ENCODE measurements at regions not wholly inside any gene's neighbourhood (a gene's known extent, or its start where the extent isn't known, plus 50 kb on each side); places are given as distances from the start of the nearest gene placed in this dataset.

GRCh38 chr3:88586121-88586640 is 436.4 kb downstream of the C3orf38 start:
- Histone ChIP-seq H3K36me3 (ENCODE audit: insufficient read depth, low read length) (no peaks in the 10 kb centered on the region), H4K20me1 (ENCODE audit: insufficient read depth, low read length) (no peaks in the 10 kb centered on the region), H3K9me3 (ENCODE audit: low read length) (no peaks in the 10 kb centered on the region), H3F3A (ENCODE audit: insufficient read depth, low read length) (no peaks in the 10 kb centered on the region), H3K9ac (ENCODE audit: low read length) (no peak overlapping the region), H3K27ac (ENCODE audit: low read depth, low read length, poor library complexity, severe bottlenecking) (no peak overlapping the region), H3K4me1 (ENCODE audit: insufficient read depth, low read length, severe bottlenecking) (no peaks in the 10 kb centered on the region), H3K79me2 (ENCODE audit: insufficient read depth, low read length) (no peaks in the 10 kb centered on the region), H3K27me3 (ENCODE audit: insufficient read depth, low read length) (no peaks in the 10 kb centered on the region), H3K9me2 (ENCODE audit: low read depth, low read length) (no peaks in the 10 kb centered on the region), H3K4me2 (ENCODE audit: low read length) (no peak overlapping the region), H3K4me3 (ENCODE audit: low read depth, low read length, poor library complexity, severe bottlenecking) (no peak overlapping the region), H2AFZ (ENCODE audit: low read length) (no peak overlapping the region)
- no peak for TF ChIP-seq EZH2 (IDR thresholded peaks at IDR 0.05; ENCODE audit: borderline replicate concordance, low read length)
- TF ChIP-seq, protein P1, sequence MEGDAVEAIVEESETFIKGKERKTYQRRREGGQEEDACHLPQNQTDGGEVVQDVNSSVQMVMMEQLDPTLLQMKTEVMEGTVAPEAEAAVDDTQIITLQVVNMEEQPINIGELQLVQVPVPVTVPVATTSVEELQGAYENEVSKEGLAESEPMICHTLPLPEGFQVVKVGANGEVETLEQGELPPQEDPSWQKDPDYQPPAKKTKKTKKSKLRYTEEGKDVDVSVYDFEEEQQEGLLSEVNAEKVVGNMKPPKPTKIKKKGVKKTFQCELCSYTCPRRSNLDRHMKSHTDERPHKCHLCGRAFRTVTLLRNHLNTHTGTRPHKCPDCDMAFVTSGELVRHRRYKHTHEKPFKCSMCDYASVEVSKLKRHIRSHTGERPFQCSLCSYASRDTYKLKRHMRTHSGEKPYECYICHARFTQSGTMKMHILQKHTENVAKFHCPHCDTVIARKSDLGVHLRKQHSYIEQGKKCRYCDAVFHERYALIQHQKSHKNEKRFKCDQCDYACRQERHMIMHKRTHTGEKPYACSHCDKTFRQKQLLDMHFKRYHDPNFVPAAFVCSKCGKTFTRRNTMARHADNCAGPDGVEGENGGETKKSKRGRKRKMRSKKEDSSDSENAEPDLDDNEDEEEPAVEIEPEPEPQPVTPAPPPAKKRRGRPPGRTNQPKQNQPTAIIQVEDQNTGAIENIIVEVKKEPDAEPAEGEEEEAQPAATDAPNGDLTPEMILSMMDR (IDR thresholded peaks at IDR 0.05; ENCODE audit: low read length), result no peak

GRCh38 chr3:88589138-88589537 is 439.4 kb downstream of the C3orf38 start:
- Histone ChIP-seq H4K20me1 (ENCODE audit: insufficient read depth, low read length) (no peaks in the 10 kb centered on the region), H3K9me3 (ENCODE audit: low read length) (no peaks in the 10 kb centered on the region), H3K4me3 (ENCODE audit: low read depth, low read length, poor library complexity, severe bottlenecking) (no peak overlapping the region), H3K9me2 (ENCODE audit: low read depth, low read length) (no peaks in the 10 kb centered on the region), H3K27ac (ENCODE audit: low read depth, low read length, poor library complexity, severe bottlenecking) (no peak overlapping the region), H3K4me2 (ENCODE audit: low read length) (no peak overlapping the region), H3K79me2 (ENCODE audit: insufficient read depth, low read length) (no peaks in the 10 kb centered on the region), H3K36me3 (ENCODE audit: insufficient read depth, low read length) (no peaks in the 10 kb centered on the region), H3F3A (ENCODE audit: insufficient read depth, low read length) (no peaks in the 10 kb centered on the region), H2AFZ (ENCODE audit: low read length) (no peak overlapping the region), H3K4me1 (ENCODE audit: insufficient read depth, low read length, severe bottlenecking) (no peaks in the 10 kb centered on the region), H3K9ac (ENCODE audit: low read length) (no peak overlapping the region), H3K27me3 (ENCODE audit: insufficient read depth, low read length) (no peaks in the 10 kb centered on the region)
- TF ChIP-seq, protein P1 (IDR thresholded peaks at IDR 0.05; ENCODE audit: low read length), result no peak
- TF ChIP-seq EZH2 (IDR thresholded peaks at IDR 0.05; ENCODE audit: borderline replicate concordance, low read length), result no peak

- Histone ChIP-seq H3K9me2 (ENCODE audit: low read depth, low read length) (no peaks in the 10 kb centered on the region), H3K4me3 (ENCODE audit: low read depth, low read length, poor library complexity, severe bottlenecking) (no peak overlapping the region), H3K4me1 (ENCODE audit: insufficient read depth, low read length, severe bottlenecking) (no peaks in the 10 kb centered on the region), H3F3A (ENCODE audit: insufficient read depth, low read length) (no peaks in the 10 kb centered on the region), H3K27ac (ENCODE audit: low read depth, low read length, poor library complexity, severe bottlenecking) (no peak overlapping the region), H2AFZ (ENCODE audit: low read length) (no peak overlapping the region), H3K9me3 (ENCODE audit: low read length) (no peaks in the 10 kb centered on the region), H3K36me3 (ENCODE audit: insufficient read depth, low read length) (no peaks in the 10 kb centered on the region), H3K79me2 (ENCODE audit: insufficient read depth, low read length) (no peaks in the 10 kb centered on the region), H4K20me1 (ENCODE audit: insufficient read depth, low read length) (no peaks in the 10 kb centered on the region), H3K27me3 (ENCODE audit: insufficient read depth, low read length) (no peaks in the 10 kb centered on the region), H3K4me2 (ENCODE audit: low read length) (no peak overlapping the region), H3K9ac (ENCODE audit: low read length) (no peak overlapping the region)
- TF ChIP-seq, protein P1 (IDR thresholded peaks at IDR 0.05; ENCODE audit: low read length), result no peak
- TF ChIP-seq EZH2 (IDR thresholded peaks at IDR 0.05; ENCODE audit: borderline replicate concordance, low read length), result no peak
Measured at GRCh38 chr3:88595026-88595425, 445.3 kb downstream of the C3orf38 start.

All from OCI-LY1 (cell line).